Stimulated activated naive B cell treated with anti-CD40 and anti-IgM and Interleukin-4, amounts not matched to agents 10 μg/mL and 1 μg/mL and 100 μg/mL, for 72 hours (primary cell): ENCODE measurements at regions not wholly inside any gene's neighbourhood (a gene's known extent, or its start where the extent isn't known, plus 50 kb on each side); places are given as distances from the start of the nearest gene placed in this dataset.
"Not testable (repeated sequence)": the region's sequence is repeated elsewhere in the genome, so short reads cannot be mapped to it uniquely, and the experiment has no call there.

Experiments
- ATAC-seq, 2 donors: fragments of 150-1000 bp; cut with Tn5 transposase; replicated peaks; 2 replicates each; pipeline ENCODE4 v1.10.0; 2021; ENCODE audit warnings: moderate library complexity in 1 of 2
- DNase-seq: peaks from one replicate; pipeline ENCODE4 v3.0.0; 2021
- H3K27ac Mint-ChIP-seq: one replicate; pipeline ENCODE4 v1.8.0; 2022; ENCODE audit warnings: mild to moderate bottlenecking, mixed read lengths
- H3K27me3 Mint-ChIP-seq, 2 donors: one replicate each; pipeline ENCODE4 v1.8.0; 2022; ENCODE audit warnings: mixed read lengths in 2 of 2
- H3K36me3 Mint-ChIP-seq, 2 donors: one replicate each; pipeline ENCODE4 v1.8.0; 2022; ENCODE audit warnings: mixed read lengths in 2 of 2, mild to moderate bottlenecking in 1 of 2
- H3K4me1 Mint-ChIP-seq, 2 donors: one replicate each; pipeline ENCODE4 v1.8.0; 2022; ENCODE audit warnings: mixed read lengths in 2 of 2, mild to moderate bottlenecking in 1 of 2
- H3K4me3 Mint-ChIP-seq, 2 donors: one replicate each; pipeline ENCODE4 v1.8.0; 2022; ENCODE audit warnings: mild to moderate bottlenecking in 2 of 2, mixed read lengths in 2 of 2, moderate library complexity in 1 of 2
- H3K9me3 Mint-ChIP-seq, 2 donors: one replicate each; pipeline ENCODE4 v1.8.0; 2022; ENCODE audit warnings: mixed read lengths in 2 of 2, mild to moderate bottlenecking in 1 of 2

DNA sequence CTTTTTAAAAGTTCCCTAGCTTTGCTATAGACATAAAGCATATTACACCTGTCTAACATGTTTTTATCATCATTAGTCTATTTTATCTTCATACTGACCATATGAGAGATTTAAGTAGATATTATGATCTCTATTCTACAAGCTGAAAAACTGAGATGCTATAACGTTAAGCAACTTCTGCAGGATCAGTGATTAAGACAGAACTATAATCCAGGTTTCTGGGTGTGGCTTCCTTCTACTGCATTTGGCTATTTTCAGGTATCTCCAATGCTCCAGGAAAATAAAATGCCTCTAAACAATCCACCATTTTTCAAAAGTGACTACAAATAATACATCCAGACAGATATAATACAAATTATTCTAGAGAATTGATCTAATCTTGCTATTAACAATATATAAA, 53.4 kb downstream of the RGS2 start:
- ATAC-seq (no peak), DNase-seq (no peak)
- no peak overlapping the region for H3K4me3 Mint-ChIP-seq
- H3K9me3 Mint-ChIP-seq: no peaks in the 10 kb centered on the region
- H3K27ac Mint-ChIP-seq: no peak overlapping the region
- H3K27me3 Mint-ChIP-seq: no peaks in the 10 kb centered on the region
- H3K4me1 Mint-ChIP-seq: peaks cover 0 to 10% of the 10 kb centered on the region in 2 donors
- no peaks in the 10 kb centered on the region for H3K36me3 Mint-ChIP-seq

DNA sequence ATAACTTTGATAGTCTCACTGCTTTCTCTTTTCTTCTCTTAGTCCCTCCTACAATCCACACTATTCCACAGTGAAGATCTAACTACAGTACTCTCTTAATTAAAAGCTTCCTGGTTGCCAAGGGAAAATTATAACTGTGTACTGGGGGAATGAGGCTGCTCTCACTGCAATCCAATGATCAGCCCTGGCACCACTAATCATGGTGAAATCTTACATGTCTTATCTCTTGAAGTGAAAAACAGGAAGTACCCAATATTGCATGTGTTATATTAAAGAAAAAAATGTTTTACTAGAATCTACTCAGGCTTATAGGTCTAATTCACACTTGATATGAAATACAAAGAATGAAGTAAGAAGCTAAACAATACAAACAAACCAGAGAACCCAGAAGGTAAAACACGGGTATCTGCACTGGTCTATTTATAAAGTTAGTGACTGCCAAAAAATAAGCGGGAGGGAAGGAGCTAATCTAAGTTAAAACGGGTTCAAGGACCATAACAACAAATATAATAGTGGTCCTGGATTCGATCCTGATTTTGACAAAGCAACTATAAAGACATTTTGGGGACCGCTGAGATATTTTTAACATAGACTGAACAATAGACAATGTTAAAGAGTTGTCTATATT, 57.5 kb downstream of the RGS2 start:
- DNase-seq (no peak), ATAC-seq (no peak)
- H3K27ac Mint-ChIP-seq: no peak overlapping the region
- no peaks in the 10 kb centered on the region for H3K4me1 Mint-ChIP-seq
- H3K4me3 Mint-ChIP-seq: no peak overlapping the region
- no peaks in the 10 kb centered on the region for H3K36me3 Mint-ChIP-seq
- no peaks in the 10 kb centered on the region for H3K27me3 Mint-ChIP-seq
- peaks cover 0 to 3% of the 10 kb centered on the region in 2 donors for H3K9me3 Mint-ChIP-seq

DNA sequence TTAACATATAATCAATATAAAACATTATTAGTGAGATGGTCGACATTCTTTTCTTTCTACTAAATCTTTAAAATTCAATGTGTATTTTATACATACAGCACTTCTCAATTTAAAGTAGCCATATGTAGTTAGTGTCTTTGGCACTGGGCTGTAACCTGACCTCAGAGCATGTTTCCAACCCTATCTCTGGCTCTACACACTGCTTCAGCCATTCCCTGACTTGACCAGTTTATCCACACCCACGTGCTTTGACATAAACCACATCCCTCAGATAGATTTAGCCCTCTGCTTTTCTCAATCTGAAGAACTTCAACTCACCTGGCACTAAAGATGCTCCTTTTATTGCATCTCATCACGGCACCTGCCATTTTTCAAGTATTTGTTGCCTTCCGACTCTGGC, 58.3 kb downstream of the RGS2 start:
- Mint-ChIP-seq H3K4me3 (no peak overlapping the region), H3K4me1 (no peaks in the 10 kb centered on the region), H3K27ac (no peak overlapping the region)

DNA sequence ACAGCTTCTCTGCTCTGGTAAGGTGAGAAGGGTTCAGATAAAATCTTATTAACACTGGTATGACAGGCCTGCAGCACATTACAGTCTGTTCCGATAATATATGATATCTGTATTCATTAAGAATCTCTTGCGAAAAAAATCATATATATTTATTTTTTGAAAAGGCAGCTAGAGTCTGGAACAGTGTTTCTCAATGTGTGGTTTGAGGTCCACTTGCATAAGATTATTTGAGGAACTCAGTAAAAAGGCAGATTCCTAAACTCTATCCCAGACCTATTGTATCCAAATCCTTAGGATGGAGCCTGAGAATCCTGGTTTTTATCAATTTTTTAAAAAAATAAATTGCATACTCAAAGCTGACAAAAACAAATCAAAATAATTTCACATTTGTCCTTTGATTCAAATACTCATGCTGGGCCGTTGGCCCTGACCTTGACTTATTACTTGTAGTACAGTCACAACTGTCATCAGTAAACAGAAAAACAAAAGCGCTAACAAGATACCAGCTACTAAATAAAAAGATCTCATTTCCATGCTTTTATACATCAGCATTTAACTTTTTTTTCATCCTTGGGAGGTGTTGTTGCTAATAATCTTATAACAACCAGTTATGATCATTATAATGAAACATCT, 60.6 kb downstream of the RGS2 start:
- no peaks in the 10 kb centered on the region for H3K36me3 Mint-ChIP-seq
- no peaks in the 10 kb centered on the region for H3K27me3 Mint-ChIP-seq
- DNase-seq: no peak
- no peak overlapping the region for H3K4me3 Mint-ChIP-seq
- H3K4me1 Mint-ChIP-seq: no peaks in the 10 kb centered on the region
- no peak overlapping the region for H3K27ac Mint-ChIP-seq
- H3K9me3 Mint-ChIP-seq: peaks cover 0 to 8% of the 10 kb centered on the region in 2 donors
- ATAC-seq: no peak

More for the DNA sequence above, 58.3 kb downstream of the RGS2 start:
- ATAC-seq (no peak), DNase-seq (no peak)
- no peaks in the 10 kb centered on the region for H3K36me3 Mint-ChIP-seq
- no peaks in the 10 kb centered on the region for H3K27me3 Mint-ChIP-seq
- H3K9me3 Mint-ChIP-seq: peaks cover 0 to 8% of the 10 kb centered on the region in 2 donors

DNA sequence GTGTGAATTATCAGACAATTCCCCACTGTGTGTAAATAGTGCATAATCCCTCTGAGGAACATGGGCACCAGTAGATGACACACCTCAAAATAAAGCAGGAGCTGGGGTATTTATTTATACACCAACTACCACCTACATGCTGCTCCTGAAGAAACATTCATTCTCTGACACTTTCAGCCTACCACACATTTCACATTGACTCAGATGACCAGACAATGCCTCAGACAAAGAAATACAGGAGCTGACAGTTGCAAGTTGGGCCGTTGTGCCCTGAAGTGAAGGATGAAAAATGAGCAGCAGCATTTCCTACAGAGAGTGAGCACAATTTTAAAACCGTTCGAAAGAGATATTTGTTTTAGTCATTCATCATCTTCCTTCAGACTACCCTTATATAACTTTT, 63.2 kb downstream of the RGS2 start:
- Mint-ChIP-seq H3K4me1 (no peaks in the 10 kb centered on the region), H3K27me3 (no peaks in the 10 kb centered on the region), H3K9me3 (peaks cover 0 to 8% of the 10 kb centered on the region in 2 donors), H3K36me3 (no peaks in the 10 kb centered on the region), H3K27ac (no peak overlapping the region), H3K4me3 (no peak overlapping the region)
- DNase-seq: no peak
- ATAC-seq: no peak

DNA sequence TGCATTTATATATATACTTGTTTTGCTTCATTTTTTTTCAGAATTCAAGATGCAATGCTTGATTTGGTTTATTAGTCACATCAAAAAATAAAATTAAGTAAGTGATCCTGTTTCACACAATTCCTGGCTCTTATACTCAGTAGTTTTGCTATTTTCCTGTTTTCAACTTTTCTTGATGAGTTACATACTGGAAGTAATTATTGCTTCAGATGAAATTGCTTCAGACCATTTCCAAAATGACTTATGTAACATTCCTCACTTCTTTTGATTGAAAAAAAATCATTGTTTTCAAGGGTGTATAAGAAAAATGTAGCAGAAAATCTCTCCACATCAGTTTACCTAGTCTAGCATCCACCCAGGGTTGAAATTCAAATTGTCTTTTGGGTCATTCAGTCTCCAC, 65.0 kb downstream of the RGS2 start:
- no peaks in the 10 kb centered on the region for H3K36me3 Mint-ChIP-seq
- ATAC-seq (no peak), DNase-seq (no peak)
- peaks cover 0 to 8% of the 10 kb centered on the region in 2 donors for H3K4me1 Mint-ChIP-seq
- H3K27me3 Mint-ChIP-seq: no peaks in the 10 kb centered on the region
- no peak overlapping the region for H3K4me3 Mint-ChIP-seq
- H3K9me3 Mint-ChIP-seq: peaks cover 0 to 8% of the 10 kb centered on the region in 2 donors
- no peak overlapping the region for H3K27ac Mint-ChIP-seq

DNA sequence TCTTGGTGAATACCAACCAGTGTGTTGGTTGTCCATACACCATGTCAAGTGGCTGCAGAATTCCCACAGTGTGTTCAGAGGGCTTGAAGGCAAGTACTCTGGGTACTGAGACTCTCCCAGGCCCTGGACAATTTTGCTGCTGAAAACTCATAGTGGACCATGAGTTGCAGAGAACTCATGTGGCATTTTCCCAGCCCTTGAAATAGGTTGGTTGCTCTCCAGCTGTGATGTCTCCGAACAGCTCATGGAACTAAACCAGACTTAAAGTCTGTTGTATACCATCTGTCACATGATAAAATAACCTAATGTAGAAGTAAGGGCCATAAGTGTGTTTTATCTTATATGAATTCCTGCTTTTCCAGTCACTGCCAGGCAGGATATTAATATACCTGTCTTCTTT, 67.8 kb downstream of the RGS2 start:
- no peak for ATAC-seq
- H3K4me1 Mint-ChIP-seq: peaks cover 0 to 8% of the 10 kb centered on the region in 2 donors
- no peak overlapping the region for H3K27ac Mint-ChIP-seq

DNA sequence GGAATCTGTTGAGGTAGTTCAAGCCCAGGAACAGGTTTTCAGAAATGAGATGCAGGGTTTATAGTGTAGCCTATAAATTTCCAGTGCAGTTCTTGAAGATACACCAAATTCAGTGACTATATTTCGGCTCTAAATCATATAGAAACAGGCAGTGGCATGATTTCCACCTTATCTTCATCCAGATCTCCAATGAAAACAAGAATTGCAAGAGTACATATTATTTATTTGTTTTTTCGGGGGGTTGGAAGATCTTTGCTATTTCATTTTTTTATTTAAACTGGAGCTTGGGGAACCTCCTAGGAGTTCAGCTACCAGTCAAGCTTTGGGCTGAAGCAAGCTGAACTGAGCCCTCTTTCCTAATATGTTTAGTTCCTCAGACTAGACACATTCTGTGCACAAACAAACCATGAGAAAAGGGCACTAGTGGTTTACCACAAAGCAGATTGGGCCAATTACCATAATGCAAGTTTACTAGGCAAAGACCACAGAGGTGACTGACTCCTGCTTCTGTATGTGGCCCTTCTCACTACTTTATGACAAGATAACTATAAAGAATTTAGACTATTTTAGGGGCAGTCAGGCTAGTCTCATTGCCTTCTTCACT, 68.5 kb downstream of the RGS2 start:
- peak; percentile 55 to 87 for ATAC-seq
- Mint-ChIP-seq H3K27ac (no peak overlapping the region), H3K4me3 (no peak overlapping the region), H3K36me3 (no peaks in the 10 kb centered on the region), H3K27me3 (no peaks in the 10 kb centered on the region), H3K4me1 (peaks cover 0 to 8% of the 10 kb centered on the region in 2 donors), H3K9me3 (peaks cover 0 to 4% of the 10 kb centered on the region in 2 donors)
- DNase-seq: no peak

More for the DNA sequence above, 67.8 kb downstream of the RGS2 start:
- H3K4me3 Mint-ChIP-seq: no peak overlapping the region
- no peaks in the 10 kb centered on the region for H3K27me3 Mint-ChIP-seq
- no peak for DNase-seq
- peaks cover 1 to 4% of the 10 kb centered on the region in 2 donors for H3K9me3 Mint-ChIP-seq
- no peaks in the 10 kb centered on the region for H3K36me3 Mint-ChIP-seq

DNA sequence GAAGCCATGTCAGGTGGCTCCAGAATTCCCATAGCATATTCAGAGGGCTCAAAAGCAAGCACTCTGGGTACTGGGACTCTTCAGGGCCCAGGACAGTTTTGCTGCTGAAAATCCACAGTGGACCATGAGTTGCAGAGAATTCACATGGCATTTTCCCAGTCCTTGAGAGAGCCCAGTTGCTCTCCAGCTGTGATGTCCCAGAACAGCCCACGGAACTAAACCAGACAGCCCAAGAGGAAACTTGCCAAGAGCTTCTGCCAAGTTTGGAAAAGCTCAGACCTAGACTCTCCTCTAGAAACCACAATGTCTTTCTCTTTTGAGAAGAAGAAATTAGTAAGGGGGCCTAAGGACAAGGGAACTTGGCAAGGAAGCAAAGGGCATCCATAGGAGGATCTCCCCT, 69.4 kb downstream of the RGS2 start:
- H3K4me1 Mint-ChIP-seq: peaks cover 0 to 8% of the 10 kb centered on the region in 2 donors
- no peaks in the 10 kb centered on the region for H3K27me3 Mint-ChIP-seq
- ATAC-seq (no peak), DNase-seq (no peak)
- H3K9me3 Mint-ChIP-seq: peaks cover 0 to 4% of the 10 kb centered on the region in 2 donors
- H3K4me3 Mint-ChIP-seq: no peak overlapping the region
- H3K36me3 Mint-ChIP-seq: no peaks in the 10 kb centered on the region
- no peak overlapping the region for H3K27ac Mint-ChIP-seq

DNA sequence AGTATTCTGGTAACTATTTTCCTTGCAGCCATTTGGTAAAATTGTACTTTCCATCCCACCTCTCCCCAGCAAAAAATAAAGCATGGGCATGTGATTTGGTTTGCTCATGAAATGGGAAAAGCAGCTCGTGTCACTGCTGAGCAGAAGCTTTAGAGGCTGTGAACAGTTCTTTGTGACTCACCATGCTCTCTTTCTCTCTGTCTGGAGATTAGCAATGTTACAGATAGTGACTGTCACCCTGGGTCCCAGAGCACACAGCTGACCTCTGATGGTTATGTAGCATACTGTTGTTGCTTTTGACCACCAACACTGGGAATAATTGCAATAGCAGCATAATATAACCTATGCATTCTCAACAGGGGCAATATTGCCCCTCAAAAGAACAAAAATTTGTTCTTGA, 70.6 kb downstream of the RGS2 start:
- no peak overlapping the region for H3K4me3 Mint-ChIP-seq
- peaks cover 0 to 4% of the 10 kb centered on the region in 2 donors for H3K9me3 Mint-ChIP-seq
- H3K36me3 Mint-ChIP-seq: no peaks in the 10 kb centered on the region
- DNase-seq (no peak), ATAC-seq (peak in 1 of 2 donors; percentile 34)
- H3K27me3 Mint-ChIP-seq: no peaks in the 10 kb centered on the region
- peaks cover 0 to 8% of the 10 kb centered on the region in 2 donors for H3K4me1 Mint-ChIP-seq
- no peak overlapping the region for H3K27ac Mint-ChIP-seq

DNA sequence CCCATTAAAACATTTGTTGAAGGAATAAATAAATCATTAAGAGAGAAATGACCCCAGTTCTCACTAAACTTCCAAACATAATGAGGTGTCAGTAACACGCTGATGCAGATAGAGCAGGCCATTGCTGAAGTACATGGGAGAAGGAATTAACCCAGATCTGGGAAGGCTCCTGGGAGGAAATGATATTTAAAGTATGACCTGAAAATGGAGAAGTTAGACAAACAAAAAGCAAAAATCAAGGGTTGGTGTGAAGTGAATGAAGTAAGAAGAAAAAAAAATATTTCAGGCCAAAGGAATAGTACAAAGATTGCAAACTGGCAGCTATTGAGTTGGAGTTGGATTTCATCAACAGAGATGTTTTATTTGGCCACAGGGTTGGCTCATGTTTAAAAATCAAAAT, 71.4 kb downstream of the RGS2 start:
- Mint-ChIP-seq H3K36me3 (no peaks in the 10 kb centered on the region), H3K9me3 (peaks cover 0 to 4% of the 10 kb centered on the region in 2 donors), H3K27ac (no peak overlapping the region), H3K27me3 (no peaks in the 10 kb centered on the region), H3K4me1 (peaks cover 0 to 8% of the 10 kb centered on the region in 2 donors), H3K4me3 (no peak overlapping the region)
- DNase-seq (no peak), ATAC-seq (no peak)

DNA sequence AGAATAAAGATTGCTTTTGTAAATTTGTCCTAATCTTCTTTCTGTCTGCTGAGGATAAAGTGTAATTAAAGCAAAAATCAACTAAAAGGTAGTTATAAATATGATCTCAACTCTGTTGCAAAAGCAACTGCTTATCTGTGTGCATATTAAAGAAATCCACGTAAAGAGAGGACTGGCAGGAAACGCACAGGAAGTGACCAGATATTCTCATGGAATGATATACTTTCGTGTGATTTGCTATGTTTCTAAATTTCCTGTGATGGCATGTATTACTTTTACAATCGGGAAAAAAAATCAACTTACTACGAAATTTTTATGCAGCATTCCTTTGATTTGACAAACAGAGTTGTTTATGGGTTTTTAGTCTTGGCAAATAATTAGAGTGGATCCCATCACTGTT, 75.4 kb downstream of the RGS2 start:
- Mint-ChIP-seq H3K4me3 (no peak overlapping the region), H3K4me1 (no peaks in the 10 kb centered on the region), H3K27ac (no peak overlapping the region), H3K27me3 (no peaks in the 10 kb centered on the region), H3K9me3 (peaks cover 0 to 4% of the 10 kb centered on the region in 2 donors), H3K36me3 (no peaks in the 10 kb centered on the region)
- ATAC-seq (no peak), DNase-seq (no peak)

DNA sequence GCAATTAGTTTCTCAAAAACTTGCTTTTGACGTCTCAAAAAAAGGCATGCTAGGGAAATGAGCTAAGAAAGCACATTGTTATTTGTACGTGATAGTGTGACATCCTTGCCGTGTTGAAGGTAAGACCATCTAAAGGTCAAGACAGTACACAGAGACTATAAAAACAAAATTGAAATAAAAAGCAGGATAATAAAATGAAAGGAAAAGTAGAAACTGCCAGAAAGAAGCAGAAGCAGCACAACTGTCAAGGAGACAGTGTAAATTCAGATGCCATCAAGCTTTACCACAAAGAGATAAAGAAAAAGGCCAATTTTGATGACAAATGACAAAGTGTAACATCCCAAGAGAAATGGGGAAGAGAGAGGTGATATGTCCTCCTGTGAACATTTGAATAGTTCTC, 76.5 kb downstream of the RGS2 start:
- not testable (repeated sequence) for H3K27ac Mint-ChIP-seq

DNA sequence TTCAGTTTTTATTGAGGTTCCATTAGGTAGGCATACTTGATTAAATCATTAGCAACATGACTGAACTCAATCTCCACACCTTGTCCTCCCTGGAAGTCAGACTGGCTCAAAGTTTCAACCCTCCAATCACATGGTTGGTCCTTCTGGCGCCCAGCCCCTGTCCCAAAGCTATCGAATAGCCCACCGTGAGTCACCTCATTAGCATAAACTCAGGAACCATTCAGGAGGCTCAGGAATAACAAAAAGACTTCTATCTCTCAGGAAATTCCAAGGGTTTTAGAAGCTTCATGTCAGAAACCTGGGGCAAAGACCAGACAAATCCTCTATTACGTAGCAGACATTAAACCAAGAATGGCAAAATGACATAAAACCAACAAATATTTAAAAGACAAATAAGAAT, 78.6 kb downstream of the RGS2 start:
- no peak overlapping the region for H3K4me3 Mint-ChIP-seq
- no peaks in the 10 kb centered on the region for H3K36me3 Mint-ChIP-seq
- no peaks in the 10 kb centered on the region for H3K9me3 Mint-ChIP-seq
- no peak overlapping the region for H3K27ac Mint-ChIP-seq
- ATAC-seq: no peak
- H3K27me3 Mint-ChIP-seq: no peaks in the 10 kb centered on the region
- DNase-seq: no peak
- H3K4me1 Mint-ChIP-seq: no peaks in the 10 kb centered on the region

More for the DNA sequence above, 76.5 kb downstream of the RGS2 start:
- H3K27me3 Mint-ChIP-seq, H3K4me3 Mint-ChIP-seq, H3K4me1 Mint-ChIP-seq, H3K9me3 Mint-ChIP-seq, DNase-seq, H3K36me3 Mint-ChIP-seq: not testable (repeated sequence)
- ATAC-seq: peak in 1 of 2 donors; percentile 34

DNA sequence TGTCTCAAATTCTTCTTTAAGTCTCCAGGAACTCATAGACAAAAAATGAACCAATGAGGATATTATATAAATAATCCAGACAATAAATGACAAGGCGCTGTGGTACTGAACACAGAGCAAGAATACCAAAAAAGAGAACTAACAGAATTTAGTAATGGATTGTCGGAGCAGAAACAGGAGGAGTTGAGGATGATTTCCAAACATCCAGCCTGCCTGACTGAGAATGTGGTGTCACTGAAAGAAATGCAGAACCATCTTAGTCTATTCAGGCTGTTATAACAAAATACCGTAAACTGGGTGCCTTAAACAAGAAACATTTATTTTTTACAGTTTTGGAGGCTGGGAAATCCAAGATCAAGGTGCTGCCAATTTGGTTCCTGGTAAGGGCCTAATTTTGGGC, 79.7 kb downstream of the RGS2 start:
- H3K9me3 Mint-ChIP-seq: no peaks in the 10 kb centered on the region
- H3K27me3 Mint-ChIP-seq: peaks cover 0 to 4% of the 10 kb centered on the region in 2 donors
- no peak for DNase-seq

More for the DNA sequence above, 79.7 kb downstream of the RGS2 start:
- Mint-ChIP-seq H3K27ac (no peak overlapping the region), H3K4me1 (no peaks in the 10 kb centered on the region), H3K36me3 (no peaks in the 10 kb centered on the region), H3K4me3 (no peak overlapping the region)
- ATAC-seq: no peak
